HepG2 (cell line): ENCODE measurements at regions not wholly inside any gene's neighbourhood (a gene's known extent, or its start where the extent isn't known, plus 50 kb on each side); places are given as distances from the start of the nearest gene placed in this dataset.

Source experiments
- ATAC-seq: fragments of 200-7000 bp; cut with Tn5 transposase; 3 replicates; pipeline ENCODE4 v1.9.1; 2020; ENCODE audit warnings: mild to moderate bottlenecking, moderate library complexity
- BruUV-seq: library from RNA; stranded (reverse); fragments of 400-500 nt; replicated peaks from 2 replicates; lab custom pipeline; 2021; lab: Mats Ljungman, UMichigan
- CTCF ChIA-PET: fragments of 300-600 bp; formaldehyde crosslinking; extraction: SDS; loops from one replicate; lab custom pipeline; 2021; ENCODE audit warnings: low total read pairs, inconsistent platforms, low intra/inter-chr PET ratio; lab: Yijun Ruan, JAX
- POLR2A ChIA-PET: fragments of 350-600 bp; sonication (Branson Sonifier 250); formaldehyde crosslinking; loops from one replicate; lab custom pipeline; 2020; ENCODE audit warnings: antibody characterized with exemption, inconsistent platforms; lab: Yijun Ruan, JAX
- DNase-seq: peaks from one replicate; pipeline ENCODE4 v3.0.0-alpha.2; 2015; ENCODE audit warnings: low spot score
- FAIRE-seq: peaks from 3 replicates; lab custom pipeline; 2011; peaks lifted over from hg19 to GRCh38; lab: Jason Lieb, UNC
- H2AFZ ChIP-seq: one replicate; pipeline ENCODE4 v1.6.1; 2011; ENCODE audit warnings: low read length, inconsistent platforms
- H3K27ac ChIP-seq: fragments of 300-600 bp; 3 replicates; pipeline ENCODE4 v1.8.0; 2011; ENCODE audit warnings: mixed run types, mild to moderate bottlenecking, mixed read lengths, low read length, inconsistent platforms; ENCODE audit not compliant: insufficient read depth; ENCODE audit errors: extremely low read length
- H3K27me3 ChIP-seq, 2 experiments: fragments of 200-600 bp in 1 of 2; 2 replicates in 1 of 2; 3 replicates in 1 of 2; pipeline versions ENCODE4 v1.6.0 to v1.8.0; 2011; ENCODE audit warnings: low read length in 2 of 2, mild to moderate bottlenecking in 2 of 2, moderate library complexity in 2 of 2, inconsistent platforms in 1 of 2; ENCODE audit not compliant: insufficient read depth in 2 of 2, control insufficient read depth in 1 of 2
- H3K36me3 ChIP-seq, 2 experiments: fragments of 200-600 bp in 1 of 2; replicated peaks in 1 of 2; 2 replicates in 1 of 2; 3 replicates in 1 of 2; pipeline versions ENCODE4 v1.5.1 to v1.8.0; 2011; ENCODE audit warnings: low read length in 2 of 2, inconsistent platforms in 1 of 2; ENCODE audit not compliant: insufficient read depth in 2 of 2, control insufficient read depth in 1 of 2
- H3K4me1 ChIP-seq: 2 replicates; pipeline ENCODE4 v1.5.1; 2012; ENCODE audit warnings: low read length, inconsistent platforms; ENCODE audit not compliant: insufficient read depth
- H3K4me2 ChIP-seq: 2 replicates; pipeline ENCODE4 v1.6.0; 2011; ENCODE audit warnings: low read depth, low read length, inconsistent platforms
- H3K4me3 ChIP-seq, 3 experiments: fragments of 200-600 bp in 1 of 3; sonication (generic), shearing (Covaris generic) in 1 of 3; replicated peaks in 1 of 3; 2 replicates each; pipeline ENCODE4 v1.5.1; 2011 to 2016; ENCODE audit warnings: low read length in 3 of 3, inconsistent platforms in 2 of 3, low read depth in 2 of 3, mild to moderate bottlenecking in 2 of 3, control low read depth in 1 of 3, mixed read lengths in 1 of 3; ENCODE audit not compliant: insufficient read depth in 1 of 3
- H3K79me2 ChIP-seq: one replicate; pipeline ENCODE4 v1.6.1; 2011; ENCODE audit warnings: low read length, inconsistent platforms; ENCODE audit not compliant: insufficient read depth
- H3K9ac ChIP-seq: 2 replicates; pipeline ENCODE4 v1.6.0; 2011; ENCODE audit warnings: mild to moderate bottlenecking, low read depth, low read length, inconsistent platforms; ENCODE audit not compliant: insufficient read depth
- H3K9me3 ChIP-seq: 2 replicates; pipeline ENCODE4 v1.5.1; 2012; ENCODE audit warnings: mild to moderate bottlenecking, low read length
- H4K20me1 ChIP-seq: 2 replicates; pipeline ENCODE4 v1.6.0; 2011; ENCODE audit warnings: inconsistent platforms, mild to moderate bottlenecking, low read length, moderate library complexity; ENCODE audit not compliant: insufficient read depth
- GABPB1 ChIP-seq: IDR thresholded peaks from 2 replicates; pipeline ENCODE4 v1.6.1; 2016; ENCODE audit warnings: mild to moderate bottlenecking, missing genetic modification reagents, moderate library complexity, missing compliant biosample characterization
- PRDM10 ChIP-seq: sonication (generic); formaldehyde crosslinking; IDR thresholded peaks from 2 replicates; pipeline ENCODE4 v1.4.0; 2020; ENCODE audit warnings: low read depth, missing genetic modification reagents
- YEATS4 ChIP-seq: sonication (generic); formaldehyde crosslinking; IDR thresholded peaks from 2 replicates; pipeline ENCODE4 v1.4.0; 2020; ENCODE audit warnings: missing genetic modification reagents, borderline replicate concordance
- ZNF768 ChIP-seq: sonication (generic); formaldehyde crosslinking; IDR thresholded peaks from 2 replicates; pipeline ENCODE4 v1.4.0; 2020; ENCODE audit warnings: missing genetic modification reagents
- ZNF792 ChIP-seq: IDR thresholded peaks from 2 replicates; pipeline ENCODE4 v1.6.1; 2016
- WGBS: methylation state at CpG from one replicate; pipeline ENCODE4 v1.1.6; 2017; ENCODE audit warnings: low lambda C conversion rate; 5-methylcytosine and 5-hydroxymethylcytosine counted together
- in situ Hi-C: cut with HindIII; loops from 2 replicates; pipeline ENCODE4 v1.10.0; 2017; ENCODE audit warnings: low pct_unique_long_range_greater_than_20kb; ENCODE audit not compliant: extremely low pct_ligation_motif_present
- intact Hi-C: fragments of 100-400 bp; cut with micrococcal nuclease; formaldehyde crosslinking; loops from one replicate; pipeline ENCODE4 v1.10.0; 2022; ENCODE audit not compliant: unreplicated experiment
- TF ChIP-seq, protein P1 (sequence below): IDR thresholded peaks from 2 replicates; pipeline ENCODE4 v1.6.1; 2012; ENCODE audit warnings: inconsistent platforms
- TF ChIP-seq, protein P2 (sequence below): sonication (generic); formaldehyde crosslinking; IDR thresholded peaks from 2 replicates; pipeline ENCODE4 v1.5.0; 2020; ENCODE audit warnings: missing genetic modification reagents, mild to moderate bottlenecking, borderline replicate concordance

- no peaks in the 10 kb centered on the region for H4K20me1 ChIP-seq
- ATAC-seq = no peak
- no peaks in the 10 kb centered on the region for H3K27me3 ChIP-seq
- no peaks in the 10 kb centered on the region for H3K36me3 ChIP-seq
- no peak overlapping the region for H3K4me2 ChIP-seq
- peaks cover 9% of the 10 kb centered on the region for H3K4me1 ChIP-seq
- ChIA-PET CTCF (no interaction called here), POLR2A (no interaction called here)
- no peak overlapping the region for H3K4me3 ChIP-seq
- no peaks in the 10 kb centered on the region for H3K9me3 ChIP-seq
- 17% methylated on average over 2 of the region's 2 CpGs for WGBS
- intact Hi-C loops = no loop called here
- H3K79me2 ChIP-seq = no peaks in the 10 kb centered on the region
- H3K9ac ChIP-seq = no peak overlapping the region
- no peak for FAIRE-seq
- H3K27ac ChIP-seq = no peak overlapping the region
- TF ChIP-seq, protein P1, sequence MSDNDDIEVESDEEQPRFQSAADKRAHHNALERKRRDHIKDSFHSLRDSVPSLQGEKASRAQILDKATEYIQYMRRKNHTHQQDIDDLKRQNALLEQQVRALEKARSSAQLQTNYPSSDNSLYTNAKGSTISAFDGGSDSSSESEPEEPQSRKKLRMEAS = no peak
- TF ChIP-seq ZNF792 = no peak
- TF ChIP-seq ZNF768 (CRISPR knock-in tag) = no peak
- TF ChIP-seq, protein P2, sequence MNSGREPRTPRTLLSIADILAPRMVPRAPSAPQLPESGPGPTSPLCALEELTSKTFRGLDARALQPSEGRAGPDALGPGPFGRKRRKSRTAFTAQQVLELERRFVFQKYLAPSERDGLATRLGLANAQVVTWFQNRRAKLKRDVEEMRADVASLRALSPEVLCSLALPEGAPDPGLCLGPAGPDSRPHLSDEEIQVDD (CRISPR knock-in tag) = no peak
- no peak for TF ChIP-seq PRDM10
- TF ChIP-seq GABPB1 (CRISPR knock-in tag) = no peak
- no peak for TF ChIP-seq YEATS4 (CRISPR knock-in tag)
- in situ Hi-C loops = no loop called here
- no TSS peak for BruUV-seq
- no peak for DNase-seq
- H2AFZ ChIP-seq = no peak overlapping the region
These were observed 78.8 kb downstream of the COQ2 start for GRCh38 chr4:83205760-83206159.
